SK-N-SH (cell line): ENCODE measurements at regions not wholly inside any gene's neighbourhood (a gene's known extent, or its start where the extent isn't known, plus 50 kb on each side); places are given as distances from the start of the nearest gene placed in this dataset.

Experiments
- RXRA ChIP-seq: IDR thresholded peaks from 2 replicates; pipeline ENCODE4 v1.4.0; 2012; ENCODE audit warnings: low read depth, mild to moderate bottlenecking, borderline replicate concordance
- TF ChIP-seq, protein P1 (sequence below): fragments of 200-600 bp; sonication (generic); IDR thresholded peaks from 2 replicates; pipeline ENCODE4 v1.6.1; 2017; ENCODE audit warnings: antibody characterized with exemption, mild to moderate bottlenecking, moderate library complexity

DNA sequence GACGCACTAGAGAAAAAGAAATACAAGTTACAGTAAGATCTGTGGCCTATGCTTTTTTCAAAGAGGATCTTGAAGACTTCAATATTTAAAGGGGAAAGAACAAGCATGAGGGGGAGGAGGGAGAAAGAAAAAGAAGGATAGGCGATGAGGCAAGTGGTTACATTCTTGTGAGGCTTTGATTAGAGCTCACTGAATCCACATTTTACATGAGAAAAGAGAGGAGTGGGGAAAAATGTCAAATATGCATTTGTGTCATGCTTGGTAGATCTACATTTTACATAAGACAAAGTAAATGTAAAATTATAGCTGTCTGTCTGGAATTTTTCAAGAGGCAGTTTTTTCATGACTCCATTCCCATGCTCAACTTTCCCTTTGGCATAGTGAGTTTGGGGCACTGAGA is 965.9 kb downstream of the FSTL5 start:
- TF ChIP-seq, protein P1, sequence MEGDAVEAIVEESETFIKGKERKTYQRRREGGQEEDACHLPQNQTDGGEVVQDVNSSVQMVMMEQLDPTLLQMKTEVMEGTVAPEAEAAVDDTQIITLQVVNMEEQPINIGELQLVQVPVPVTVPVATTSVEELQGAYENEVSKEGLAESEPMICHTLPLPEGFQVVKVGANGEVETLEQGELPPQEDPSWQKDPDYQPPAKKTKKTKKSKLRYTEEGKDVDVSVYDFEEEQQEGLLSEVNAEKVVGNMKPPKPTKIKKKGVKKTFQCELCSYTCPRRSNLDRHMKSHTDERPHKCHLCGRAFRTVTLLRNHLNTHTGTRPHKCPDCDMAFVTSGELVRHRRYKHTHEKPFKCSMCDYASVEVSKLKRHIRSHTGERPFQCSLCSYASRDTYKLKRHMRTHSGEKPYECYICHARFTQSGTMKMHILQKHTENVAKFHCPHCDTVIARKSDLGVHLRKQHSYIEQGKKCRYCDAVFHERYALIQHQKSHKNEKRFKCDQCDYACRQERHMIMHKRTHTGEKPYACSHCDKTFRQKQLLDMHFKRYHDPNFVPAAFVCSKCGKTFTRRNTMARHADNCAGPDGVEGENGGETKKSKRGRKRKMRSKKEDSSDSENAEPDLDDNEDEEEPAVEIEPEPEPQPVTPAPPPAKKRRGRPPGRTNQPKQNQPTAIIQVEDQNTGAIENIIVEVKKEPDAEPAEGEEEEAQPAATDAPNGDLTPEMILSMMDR, result no peak
- no peak for TF ChIP-seq RXRA
